ENCODE measurements at regions not wholly inside any gene's neighbourhood (a gene's known extent, or its start where the extent isn't known, plus 50 kb on each side); places are given as distances from the start of the nearest gene placed in this dataset.
A peak's percentile ranks its signal among the peaks of the same experiment; 100 is the strongest.

- no peaks in the 10 kb centered on the region for H3K9me3 ChIP-seq
- no peaks in the 10 kb centered on the region for H3K27me3 ChIP-seq
- H3K4me3 ChIP-seq = no peak overlapping the region
- TF ChIP-seq EP300 (IDR thresholded peaks at IDR 0.05) (no peak), POLR2A (IDR thresholded peaks at IDR 0.05) (no peak), CTCF (IDR thresholded peaks at IDR 0.05) (no peak)
- H3K36me3 ChIP-seq = no peaks in the 10 kb centered on the region
- no peak for DNase-seq (ENCODE audit: low spot score in 2 of 2)
- H3K27ac ChIP-seq = no peak overlapping the region
- H3K4me1 ChIP-seq = peaks cover 0 to 19% (median 0%) of the 10 kb centered on the region in 4 donors
Observed at GRCh38 chr9:115404311-115404710, 286.4 kb upstream of the TNC start.

GRCh38 chr9:115411516-115411915, 293.6 kb upstream of the TNC start:
- Histone ChIP-seq H3K27me3 (no peaks in the 10 kb centered on the region), H3K9me3 (no peaks in the 10 kb centered on the region), H3K27ac (peak overlapping the region in 1 of 4 donors; percentile 34), H3K36me3 (no peaks in the 10 kb centered on the region), H3K4me3 (no peak overlapping the region), H3K4me1 (peaks cover 0 to 24% (median 4%) of the 10 kb centered on the region in 4 donors)
- DNase-seq (ENCODE audit: low spot score in 2 of 2) = no peak
- 88 to 92% methylated on average over 1 of the region's 1 CpG for WGBS, 2 donors
- TF ChIP-seq EP300 (IDR thresholded peaks at IDR 0.05) (no peak), POLR2A (IDR thresholded peaks at IDR 0.05) (no peak), CTCF (IDR thresholded peaks at IDR 0.05) (no peak)

- 51 to 62% methylated on average over 2 of the region's 2 CpGs for WGBS, 2 donors
Observed at GRCh38 chr9:115411993-115412452, 294.1 kb upstream of the TNC start.

GRCh38 chr9:115412656-115413055, 294.7 kb upstream of the TNC start:
- H3K27ac ChIP-seq = no peak overlapping the region
- TF ChIP-seq CTCF (IDR thresholded peaks at IDR 0.05) = no peak
- TF ChIP-seq EP300 (IDR thresholded peaks at IDR 0.05) = no peak
- no peak for TF ChIP-seq POLR2A (IDR thresholded peaks at IDR 0.05)
- peaks cover 0 to 24% (median 4%) of the 10 kb centered on the region in 4 donors for H3K4me1 ChIP-seq
- no peak overlapping the region for H3K4me3 ChIP-seq
- no peak for DNase-seq (ENCODE audit: low spot score in 2 of 2)
- no peaks in the 10 kb centered on the region for H3K9me3 ChIP-seq
- H3K27me3 ChIP-seq = no peaks in the 10 kb centered on the region
- H3K36me3 ChIP-seq = no peaks in the 10 kb centered on the region

More at GRCh38 chr9:115411993-115412452, 294.1 kb upstream of the TNC start:
- TF ChIP-seq EP300 (IDR thresholded peaks at IDR 0.05) (no peak), POLR2A (IDR thresholded peaks at IDR 0.05) (no peak), CTCF (IDR thresholded peaks at IDR 0.05) (no peak)
- DNase-seq (ENCODE audit: low spot score in 2 of 2) = no peak
- Histone ChIP-seq H3K36me3 (no peaks in the 10 kb centered on the region), H3K4me3 (no peak overlapping the region), H3K9me3 (no peaks in the 10 kb centered on the region), H3K27me3 (no peaks in the 10 kb centered on the region), H3K4me1 (peaks cover 0 to 24% (median 4%) of the 10 kb centered on the region in 4 donors), H3K27ac (peak overlapping the region in 1 of 4 donors; percentile 34)

- Histone ChIP-seq H3K27me3 (no peaks in the 10 kb centered on the region), H3K27ac (peak overlapping the region in 1 of 4 donors; percentile 29), H3K4me1 (peaks cover 0 to 24% (median 4%) of the 10 kb centered on the region in 4 donors), H3K4me3 (no peak overlapping the region), H3K36me3 (no peaks in the 10 kb centered on the region), H3K9me3 (peaks cover 0 to 6% (median 1%) of the 10 kb centered on the region in 4 donors)
- TF ChIP-seq CTCF (IDR thresholded peaks at IDR 0.05) (no peak), EP300 (IDR thresholded peaks at IDR 0.05) (no peak), POLR2A (IDR thresholded peaks at IDR 0.05) (no peak)
- no peak for DNase-seq (ENCODE audit: low spot score in 2 of 2)
Observed at GRCh38 chr9:115413304-115413703, 295.3 kb upstream of the TNC start.

All from tibial nerve (tissue), 4 donors.